Epithelial cell of prostate (primary cell): ENCODE measurements at regions not wholly inside any gene's neighbourhood (a gene's known extent, or its start where the extent isn't known, plus 50 kb on each side); places are given as distances from the start of the nearest gene placed in this dataset.
A peak's percentile ranks its signal among the peaks of the same experiment; 100 is the strongest.

Experiments
- DNase-seq: peaks from one replicate; pipeline ENCODE4 v3.0.0-alpha.2; 2011; ENCODE audit warnings: low read depth, low spot score
- H3K27ac ChIP-seq: fragments of 450-650 bp; 2 replicates; pipeline ENCODE4 v1.5.1; 2017; ENCODE audit warnings: mild to moderate bottlenecking

DNA sequence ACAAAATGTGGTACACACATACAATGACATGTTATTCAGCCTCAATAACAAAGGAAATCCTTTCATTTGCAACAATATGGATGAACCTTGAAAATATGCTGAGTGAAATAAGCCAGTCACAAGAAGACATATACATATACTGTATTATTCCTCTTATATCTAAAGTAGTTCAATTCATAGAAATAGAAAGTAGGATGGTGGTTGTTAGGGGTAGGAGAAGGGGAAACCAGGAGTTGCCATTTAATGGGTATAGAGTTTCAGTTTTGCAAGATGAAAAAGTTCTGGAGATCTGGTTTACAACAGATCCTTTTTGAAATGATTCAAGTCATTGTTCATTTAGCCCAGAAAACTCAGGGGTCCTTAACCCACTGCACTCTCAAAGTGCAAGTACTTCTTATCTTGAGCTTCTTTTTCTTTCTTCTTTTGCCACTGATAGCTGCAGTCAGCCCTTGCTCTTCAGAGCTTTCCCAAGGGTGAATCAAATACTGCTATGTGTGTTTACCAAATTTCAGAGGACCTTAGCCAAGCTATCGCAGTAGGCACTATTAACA is 208.0 kb upstream of the EOMES start:
- H3K27ac ChIP-seq: no peak overlapping the region
- DNase-seq: no peak

DNA sequence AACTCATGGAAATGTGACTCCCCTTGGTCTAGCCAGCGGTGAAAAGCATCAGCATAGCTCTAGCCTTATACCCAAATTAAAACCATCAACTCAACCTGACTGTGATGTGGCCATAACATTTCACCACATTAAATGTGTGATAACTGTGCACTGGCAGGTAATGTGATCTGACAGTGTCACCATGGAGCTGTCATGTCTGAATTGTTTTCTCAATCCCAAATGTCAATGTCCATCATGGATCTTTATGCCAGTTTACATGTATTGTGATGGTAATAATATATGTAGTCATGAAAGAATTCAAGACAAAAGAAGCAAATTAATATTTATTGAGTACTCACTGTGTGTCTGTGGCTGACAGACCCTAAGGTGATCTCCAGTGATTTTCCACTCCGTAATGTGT is 213.4 kb upstream of the EOMES start:
- DNase-seq: no peak

DNA sequence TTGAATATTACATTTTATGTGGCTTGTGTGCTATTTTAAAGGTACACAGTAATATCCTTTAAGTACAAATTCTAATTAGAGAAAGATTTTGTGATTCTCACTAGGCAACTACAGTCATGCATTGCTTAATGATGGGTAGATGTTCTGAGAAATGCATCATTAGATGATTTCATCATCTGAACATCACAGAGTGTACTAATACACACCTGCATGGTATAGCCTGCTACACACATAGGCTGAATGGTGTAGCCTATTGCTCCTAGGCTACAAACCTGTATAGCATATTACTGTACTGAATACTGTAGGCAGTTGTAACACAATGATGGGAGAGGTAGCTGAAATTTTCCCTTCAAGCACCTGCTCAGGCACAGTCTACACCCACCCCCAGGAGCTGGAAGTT is 217.4 kb upstream of the EOMES start:
- DNase-seq: no peak
- H3K27ac ChIP-seq: no peak overlapping the region

More for the DNA sequence above, 213.4 kb upstream of the EOMES start:
- no peak overlapping the region for H3K27ac ChIP-seq

DNA sequence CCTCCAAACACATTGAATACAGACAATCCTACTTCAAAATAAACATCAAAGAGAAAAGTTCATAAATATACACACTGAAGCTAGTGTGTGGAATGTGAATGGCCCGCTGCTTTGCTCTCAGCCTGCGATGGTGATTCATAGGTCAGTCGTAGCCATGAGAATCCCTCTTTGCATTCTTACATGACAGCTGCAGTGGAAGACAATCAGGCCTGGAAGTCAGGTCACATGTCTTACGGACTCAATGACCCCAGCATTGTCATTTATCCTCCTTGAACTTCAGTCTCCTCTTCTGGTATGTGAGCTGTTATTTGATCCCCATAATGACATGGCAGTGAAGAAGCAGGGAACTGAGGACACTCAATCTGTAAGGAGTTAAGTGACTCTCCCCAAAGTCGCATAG is 217.8 kb upstream of the EOMES start:
- no peak overlapping the region for H3K27ac ChIP-seq
- DNase-seq: no peak

DNA sequence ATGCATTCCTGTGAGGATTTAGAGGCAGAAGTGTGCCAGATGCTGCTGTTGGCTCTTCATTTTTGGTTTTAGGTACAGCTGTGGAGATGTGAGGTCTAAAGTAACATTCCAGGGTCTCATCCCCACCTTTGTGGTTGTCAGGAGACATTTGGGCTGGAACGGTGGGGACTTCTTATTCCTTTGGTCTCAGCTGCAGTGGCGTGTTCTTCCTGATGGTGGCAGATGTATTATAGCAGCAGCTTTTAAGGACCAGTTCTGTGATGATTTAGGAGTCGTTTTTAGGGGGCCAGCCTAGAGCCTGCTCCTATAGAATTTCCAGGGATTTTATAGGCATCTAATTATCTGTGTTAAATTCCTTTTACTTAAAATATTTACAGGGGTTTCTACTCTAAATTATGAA is 221.0 kb upstream of the EOMES start:
- H3K27ac ChIP-seq: no peak overlapping the region
- no peak for DNase-seq

DNA sequence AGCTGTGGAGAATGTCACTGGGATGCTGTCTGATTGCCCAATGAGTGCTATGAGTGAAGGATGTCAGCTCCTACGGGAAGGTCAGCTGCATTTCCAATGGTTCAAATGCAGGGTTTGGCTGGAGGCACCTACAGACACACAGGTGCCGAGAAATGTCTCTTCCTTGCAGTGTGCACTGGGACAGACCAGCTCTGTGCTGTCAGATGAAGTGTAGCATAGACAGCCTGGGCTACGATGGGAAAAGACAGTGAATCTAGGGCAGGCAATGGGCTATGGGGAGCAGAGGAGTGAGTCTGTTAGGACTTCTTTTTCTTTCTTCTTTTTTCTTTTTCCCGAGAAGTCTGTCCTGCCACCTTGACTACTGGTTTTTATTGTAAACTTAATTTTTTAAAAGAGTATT is 223.1 kb upstream of the EOMES start:
- H3K27ac ChIP-seq: no peak overlapping the region
- DNase-seq: no peak

DNA sequence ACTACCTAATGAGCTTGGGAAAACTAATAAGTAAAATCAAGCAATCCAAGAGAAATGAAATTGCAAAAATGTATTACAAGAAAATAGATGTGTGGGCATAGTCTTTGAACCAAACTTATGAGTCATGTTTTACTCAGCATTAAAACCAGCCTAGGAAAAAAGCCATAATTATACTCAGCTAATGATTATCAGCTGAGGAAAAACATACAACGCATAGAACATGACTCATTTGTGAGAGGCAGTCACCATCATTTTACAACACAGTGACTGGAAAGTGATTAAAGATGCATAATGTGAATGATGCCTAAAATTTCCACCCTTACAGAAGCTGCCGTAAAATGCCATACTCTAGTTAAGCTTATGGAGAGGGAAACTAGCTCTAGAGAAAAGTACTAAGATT is 238.0 kb upstream of the EOMES start:
- H3K27ac ChIP-seq: no peak overlapping the region
- peak; percentile 22 for DNase-seq

DNA sequence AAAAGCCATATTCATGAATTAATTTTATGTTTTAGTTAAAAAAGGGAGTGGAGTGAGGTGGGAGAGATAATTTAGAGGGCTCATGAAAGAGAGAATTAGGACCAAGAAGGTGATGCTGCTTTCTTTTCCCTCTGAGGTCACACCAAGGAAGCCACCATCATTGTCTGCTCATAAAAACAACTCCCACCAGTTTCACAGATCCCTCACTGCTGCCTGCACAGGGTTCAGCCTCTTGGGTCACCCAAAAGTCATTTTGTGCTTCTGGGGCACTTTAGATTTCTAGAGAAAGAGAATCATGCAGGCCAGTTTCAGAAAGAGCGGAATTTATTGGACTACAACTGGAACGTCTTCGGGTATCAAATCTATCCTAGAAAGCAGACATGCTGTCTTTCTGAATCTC is 241.4 kb upstream of the EOMES start:
- H3K27ac ChIP-seq: no peak overlapping the region
- no peak for DNase-seq

DNA sequence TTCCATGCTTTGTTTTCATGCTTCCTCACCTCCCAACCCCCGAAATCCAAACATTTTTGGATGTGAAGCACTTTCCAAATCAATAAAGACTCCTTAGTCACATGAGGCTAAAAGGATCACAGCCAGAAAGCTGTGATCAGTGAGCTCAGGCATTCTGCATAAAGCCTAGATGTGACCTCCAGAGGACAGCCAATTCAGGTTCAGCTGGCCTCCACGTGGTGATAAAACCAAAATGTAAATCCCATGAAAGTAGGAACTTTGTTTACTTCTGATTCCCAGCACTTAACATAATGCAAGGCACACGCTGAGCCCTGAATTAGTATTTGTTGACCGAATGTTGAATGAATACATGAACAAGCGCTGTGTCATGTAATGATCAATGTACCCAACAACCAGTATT is 249.5 kb upstream of the EOMES start:
- no peak for DNase-seq
- no peak overlapping the region for H3K27ac ChIP-seq

DNA sequence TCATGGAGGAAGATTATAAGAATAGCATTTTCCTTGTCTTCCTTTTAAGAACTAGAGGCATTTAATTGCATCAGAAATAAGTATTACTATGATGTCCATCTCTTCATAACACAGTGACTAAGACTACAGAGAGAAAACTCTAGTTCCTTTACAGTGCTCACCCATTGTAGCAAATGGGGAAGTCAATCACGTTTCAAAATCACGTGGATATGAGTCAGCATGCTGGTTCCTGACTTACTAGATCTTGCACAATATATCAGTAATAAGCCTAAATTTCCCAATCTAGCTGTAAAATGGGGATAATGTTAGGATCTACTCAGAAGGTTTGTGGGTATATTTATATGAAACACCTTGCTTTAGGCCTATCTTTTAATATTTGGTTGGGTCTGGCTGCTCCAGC is 254.8 kb upstream of the EOMES start:
- DNase-seq: peak; percentile 48
- H3K27ac ChIP-seq: peak overlapping the region; percentile 50

DNA sequence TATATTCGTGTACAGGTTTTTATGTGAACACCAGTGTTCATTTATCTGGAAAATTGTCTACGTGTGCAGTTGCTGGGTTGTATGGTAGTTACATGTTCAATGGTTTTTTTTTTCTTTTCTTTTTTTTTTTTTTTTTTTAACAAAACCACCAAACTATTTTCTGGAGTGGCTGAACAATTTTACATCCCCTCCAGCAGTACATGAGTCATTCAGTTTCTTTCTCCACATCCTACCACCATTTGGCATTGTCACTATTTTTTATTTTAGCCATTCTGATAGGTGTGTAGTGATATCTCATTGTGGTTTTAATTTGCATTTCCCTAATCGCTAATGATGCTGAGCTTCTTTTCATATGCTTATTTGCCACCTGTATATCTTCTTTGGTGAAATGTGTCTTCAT is 256.3 kb upstream of the EOMES start:
- H3K27ac ChIP-seq: no peak overlapping the region
- no peak for DNase-seq

DNA sequence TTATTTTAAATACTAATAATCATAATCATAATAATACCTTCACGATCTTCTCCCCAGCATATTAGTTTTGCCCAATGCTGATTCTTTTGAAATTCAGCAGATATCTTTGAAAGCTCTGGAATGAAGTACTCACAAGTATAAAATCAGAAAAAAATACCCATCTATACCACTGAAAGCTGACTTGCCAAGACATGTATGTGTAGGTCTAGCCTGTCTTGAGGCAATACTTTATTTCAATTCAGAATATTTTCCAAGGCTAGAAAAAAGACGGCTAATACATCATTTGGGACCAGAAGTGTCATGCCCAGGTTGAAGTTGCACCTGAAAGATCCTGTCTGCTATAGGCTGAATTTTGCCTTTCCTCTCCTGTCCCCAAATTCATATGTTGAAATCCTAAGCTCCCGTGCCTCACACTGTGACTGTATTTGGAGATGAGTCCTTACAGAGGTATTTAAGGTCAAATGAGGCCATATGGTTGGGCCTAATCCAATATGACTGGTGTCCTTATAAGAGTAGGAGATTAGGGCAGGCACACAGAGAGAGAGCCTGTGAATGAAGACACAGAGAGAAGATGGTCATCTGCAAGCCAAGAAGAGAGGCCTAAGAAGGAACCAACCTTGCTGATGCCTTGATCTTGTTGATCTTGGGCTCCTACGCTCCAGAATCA is 255.9 kb upstream of the CMC1 start:
- no peak overlapping the region for H3K27ac ChIP-seq
- DNase-seq: no peak

DNA sequence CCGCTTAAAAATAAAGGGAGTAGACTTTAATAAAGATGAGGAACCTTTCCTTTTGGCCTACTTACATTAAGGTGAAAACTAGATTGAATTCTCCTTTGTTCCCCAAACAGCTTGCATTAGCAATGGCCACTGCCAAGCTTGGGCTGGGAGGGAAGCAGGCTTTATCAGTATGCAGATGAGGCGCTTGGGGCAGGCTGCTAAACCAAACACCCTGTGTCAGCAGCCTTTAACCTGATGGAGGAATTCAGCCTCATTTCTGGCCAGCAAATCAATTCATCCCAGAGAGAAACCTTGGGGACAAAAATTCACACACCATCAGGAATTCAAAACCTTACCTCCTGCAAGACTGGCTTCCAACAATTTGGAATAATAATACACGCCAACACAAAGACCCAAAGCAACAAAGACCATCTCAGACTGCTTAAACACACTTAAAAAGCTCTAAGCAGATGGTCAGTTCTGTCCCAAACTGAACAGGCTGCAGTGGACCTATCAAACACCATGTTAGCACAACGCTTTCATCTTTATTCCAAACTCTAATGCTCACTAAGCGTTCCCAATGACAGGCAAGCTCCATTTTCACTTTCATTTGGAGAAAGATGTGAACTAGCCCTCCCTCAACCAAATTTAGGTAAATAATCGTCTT is 255.1 kb upstream of the CMC1 start:
- DNase-seq: no peak
- no peak overlapping the region for H3K27ac ChIP-seq

DNA sequence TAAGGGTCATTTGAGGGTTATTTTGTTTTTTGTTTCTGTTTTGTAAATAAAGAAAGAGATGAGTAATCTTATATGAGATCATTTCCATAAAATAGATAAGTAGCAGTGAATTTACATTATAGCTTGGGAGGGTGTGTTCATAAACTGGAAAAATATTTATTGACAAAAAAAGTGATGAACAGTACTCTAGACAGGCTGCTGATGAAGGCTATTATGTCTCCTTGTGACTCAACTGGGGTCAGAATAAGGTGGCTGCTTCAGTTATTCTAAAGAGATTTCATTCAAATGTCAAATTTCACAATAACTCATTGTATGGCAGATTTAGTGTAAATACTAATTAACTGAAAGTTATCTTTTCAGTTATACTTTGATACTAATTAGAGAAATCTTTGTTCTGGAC is 251.1 kb upstream of the CMC1 start:
- DNase-seq: no peak

DNA sequence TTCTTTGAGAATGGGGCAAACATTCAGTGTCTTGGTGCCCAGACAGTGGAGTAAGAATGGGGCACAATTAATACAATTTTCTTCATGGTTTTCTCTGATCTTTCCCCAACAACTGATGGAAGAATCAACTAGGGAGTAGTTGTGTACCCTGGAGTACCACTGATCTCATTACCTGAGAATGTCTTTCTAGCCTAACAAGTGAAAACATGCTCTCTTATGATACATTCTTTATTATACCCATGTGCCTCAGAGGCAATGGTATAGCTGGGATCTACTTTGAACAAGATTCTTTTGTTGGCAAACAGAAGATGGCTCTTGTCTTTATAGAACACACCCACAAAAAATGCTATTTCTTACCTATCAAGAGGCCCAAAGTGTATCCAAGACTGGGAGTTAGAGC is 250.6 kb upstream of the CMC1 start:
- H3K27ac ChIP-seq: no peak overlapping the region
- DNase-seq: peak; percentile 12

More for the DNA sequence above, 251.1 kb upstream of the CMC1 start:
- no peak overlapping the region for H3K27ac ChIP-seq

DNA sequence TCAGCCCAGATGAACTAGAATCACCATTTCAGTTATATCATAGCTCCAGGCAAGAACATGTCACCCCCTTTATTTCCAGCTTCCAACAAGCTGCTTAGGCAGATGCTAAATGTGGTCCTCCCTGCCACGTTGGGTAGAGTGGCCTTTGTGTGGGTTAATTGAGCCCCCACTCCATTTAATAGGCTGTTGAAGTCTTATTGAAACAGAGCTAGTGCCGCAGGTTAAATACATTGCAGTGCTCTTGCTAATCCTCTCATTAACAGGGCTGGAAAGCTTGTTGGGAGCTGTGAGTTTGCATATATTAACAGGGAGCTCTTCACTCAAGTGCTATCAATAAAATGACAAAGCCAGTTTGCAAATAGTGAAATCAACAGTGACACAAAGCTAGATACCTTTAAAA is 248.4 kb upstream of the CMC1 start:
- no peak for DNase-seq
- H3K27ac ChIP-seq: no peak overlapping the region

DNA sequence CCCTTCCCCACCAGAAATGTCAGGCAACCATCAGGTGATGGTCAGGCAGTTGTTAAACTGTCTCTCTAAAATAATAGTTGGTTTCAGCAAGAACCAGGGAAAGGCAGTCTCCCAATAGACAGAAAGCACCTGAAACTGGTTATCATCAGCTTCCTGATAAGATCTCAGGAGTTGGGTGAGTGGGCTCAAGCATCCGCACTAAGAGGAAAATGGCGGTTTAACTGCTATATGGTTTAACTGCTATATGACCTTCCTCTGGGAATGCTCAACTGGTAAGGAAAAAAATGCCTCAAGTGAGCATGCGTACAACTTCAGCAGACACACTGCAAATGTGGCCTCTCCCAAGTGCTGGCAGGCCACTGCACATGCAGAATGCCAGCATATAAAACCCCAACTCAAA is 240.8 kb upstream of the CMC1 start:
- no peak overlapping the region for H3K27ac ChIP-seq
- DNase-seq: no peak

DNA sequence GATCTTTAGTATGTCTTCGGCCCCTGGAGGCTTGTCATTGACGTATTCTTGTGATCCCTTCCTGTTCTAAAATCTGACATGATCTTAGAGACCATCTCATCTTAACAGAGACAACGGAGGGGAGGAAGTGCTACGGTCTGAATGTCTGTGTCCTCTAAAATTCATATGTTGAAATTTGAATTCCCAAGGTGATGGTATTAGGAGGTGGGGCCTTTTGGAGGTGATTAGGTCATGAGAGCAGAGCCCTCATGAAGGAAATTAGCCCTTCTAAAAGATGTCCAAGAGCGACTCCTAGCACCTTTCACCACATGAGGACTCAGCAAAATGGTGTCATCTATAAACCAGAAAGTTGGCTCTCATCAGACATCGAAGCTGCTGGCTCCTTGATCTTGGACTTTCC is 233.2 kb upstream of the CMC1 start:
- no peak overlapping the region for H3K27ac ChIP-seq
- no peak for DNase-seq

DNA sequence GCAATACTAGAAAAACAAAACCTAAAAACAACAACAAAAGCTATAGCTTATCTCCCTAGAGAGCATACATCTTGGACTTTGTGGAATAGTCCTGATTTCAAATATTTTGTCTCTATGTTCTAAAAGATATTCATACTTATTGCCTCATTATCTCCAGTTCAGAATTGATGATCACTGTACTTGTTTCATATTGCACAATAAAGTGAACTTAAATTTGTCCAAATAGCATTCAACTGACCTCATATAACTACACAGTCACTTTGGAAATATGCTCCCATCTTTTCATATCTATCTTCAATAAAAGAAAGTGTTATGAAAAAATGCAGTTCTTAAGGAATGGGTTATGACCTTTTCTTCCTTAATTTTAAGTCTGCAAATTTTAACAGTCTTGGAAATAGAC is 228.6 kb upstream of the CMC1 start:
- H3K27ac ChIP-seq: no peak overlapping the region
- DNase-seq: no peak

DNA sequence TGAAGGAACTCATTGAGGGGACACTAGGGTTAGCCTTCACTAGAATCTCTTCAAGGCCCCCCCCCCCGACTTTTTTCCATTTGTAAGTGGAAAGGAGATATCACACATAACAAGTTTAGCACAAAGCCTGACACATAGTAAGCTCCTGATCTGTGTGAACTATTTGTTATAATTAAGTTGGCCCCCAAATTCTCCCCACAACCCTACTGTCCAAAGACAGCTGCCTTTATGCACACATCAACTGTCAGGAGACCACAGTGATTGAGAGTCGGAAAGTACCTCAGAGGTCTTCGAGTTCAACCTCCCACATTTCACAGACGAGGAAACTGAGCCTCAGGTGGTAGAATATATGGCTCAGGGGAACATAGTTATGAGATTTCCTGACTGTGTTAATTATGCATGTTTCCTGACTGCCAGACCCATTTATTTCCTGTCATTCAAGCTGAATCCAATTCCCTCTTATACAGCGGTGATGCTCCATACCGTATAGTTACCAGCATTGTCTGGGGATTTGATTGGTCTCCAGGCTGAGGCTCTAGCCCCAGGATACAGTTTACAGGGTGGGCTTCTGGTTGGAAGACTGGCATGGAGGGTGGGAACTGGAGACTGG is 227.4 kb upstream of the CMC1 start:
- no peak overlapping the region for H3K27ac ChIP-seq
- no peak for DNase-seq

DNA sequence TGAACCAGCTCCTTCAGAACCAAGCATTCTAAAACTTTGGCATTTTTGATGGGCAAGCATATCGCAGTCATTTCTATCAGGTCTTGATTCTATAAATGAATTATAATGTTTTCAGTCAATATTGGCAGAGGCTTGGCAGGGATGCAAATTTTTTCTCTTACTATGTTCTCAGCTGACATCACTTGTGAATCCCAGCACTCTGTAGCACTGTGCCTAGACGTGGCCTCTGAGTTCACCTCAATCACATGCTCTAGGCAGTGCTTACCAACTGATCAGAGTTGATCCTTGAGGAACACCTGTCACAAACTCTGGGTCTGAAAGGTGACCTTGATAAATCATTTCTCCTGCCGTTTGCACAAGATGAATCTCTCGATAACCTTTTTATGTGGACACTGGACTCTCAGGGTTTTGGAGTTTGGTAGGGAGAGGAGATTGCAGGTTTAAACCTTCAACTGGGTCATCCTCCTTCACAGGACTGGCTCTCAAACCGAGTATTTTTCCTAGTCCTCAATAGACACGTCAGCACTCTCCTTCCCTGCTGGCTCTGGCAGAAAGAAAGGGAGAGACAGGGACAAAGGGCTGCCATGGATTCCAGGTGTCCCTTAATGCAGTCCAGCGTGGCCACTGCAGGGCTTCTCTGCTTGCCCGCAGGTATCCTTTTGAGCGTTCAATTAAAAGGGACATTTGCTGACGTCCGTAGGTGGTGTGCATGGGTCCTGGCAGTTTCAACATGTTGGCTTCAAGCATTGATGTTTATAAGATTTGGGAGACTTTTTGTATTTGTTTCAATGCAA is 222.3 kb upstream of the CMC1 start:
- no peak for DNase-seq
- no peak overlapping the region for H3K27ac ChIP-seq
